Activated CD4-positive, alpha-beta memory T cell treated with anti-CD3 and anti-CD28 coated beads for 36 hours (primary cell): ENCODE measurements at regions not wholly inside any gene's neighbourhood (a gene's known extent, or its start where the extent isn't known, plus 50 kb on each side); places are given as distances from the start of the nearest gene placed in this dataset.

Source experiments
- CTCF ChIA-PET: fragments of 350-600 bp; sonication (Branson Sonifier 250); formaldehyde crosslinking; loops from one replicate; lab custom pipeline; 2021; ENCODE audit warnings: antibody characterized with exemption, inconsistent platforms; lab: Charles Lee
- POLR2A ChIA-PET: fragments of 350-600 bp; sonication (Branson Sonifier 250); formaldehyde crosslinking; loops from one replicate; lab custom pipeline; 2021; ENCODE audit warnings: antibody characterized with exemption; lab: Charles Lee
- DNase-seq: peaks from one replicate; pipeline ENCODE4 v3.0.0-alpha.2; 2020
- H3K27ac Mint-ChIP-seq: one replicate; pipeline ENCODE4 v1.8.0; 2021; ENCODE audit warnings: mixed read lengths
- H3K27me3 Mint-ChIP-seq: one replicate; pipeline ENCODE4 v1.8.0; 2021; ENCODE audit warnings: mixed read lengths
- H3K36me3 Mint-ChIP-seq: one replicate; pipeline ENCODE4 v1.8.0; 2021; ENCODE audit warnings: mixed read lengths
- H3K4me1 Mint-ChIP-seq: one replicate; pipeline ENCODE4 v1.8.0; 2021; ENCODE audit warnings: low read depth, mixed read lengths
- H3K4me3 Mint-ChIP-seq: one replicate; pipeline ENCODE4 v1.8.0; 2021; ENCODE audit warnings: mild to moderate bottlenecking, mixed read lengths
- H3K9me3 Mint-ChIP-seq: one replicate; pipeline ENCODE4 v1.8.0; 2021; ENCODE audit warnings: mixed read lengths
- intact Hi-C: fragments of 100-400 bp; cut with micrococcal nuclease; formaldehyde crosslinking; loops from one replicate; pipeline ENCODE4 v1.15.1; 2023

- Mint-ChIP-seq H3K9me3 (no peaks in the 10 kb centered on the region), H3K36me3 (no peaks in the 10 kb centered on the region), H3K4me1 (peaks cover 24% of the 10 kb centered on the region), H3K27ac (no peak overlapping the region), H3K4me3 (no peak overlapping the region), H3K27me3 (peaks cover 6% of the 10 kb centered on the region)
- ChIA-PET CTCF (interaction anchor here (0.8 to 1.9 kb wide), 4 partner anchors 9 to 267 kb away, joined by 3 to 7 read pairs (median 4); no protein-coding TSS in a partner anchor), POLR2A (no interaction called here)
- peak; percentile 43 for DNase-seq
- intact Hi-C loops = loop anchor here (2.0 kb wide), 2 partner anchors 32 to 84 kb away; partner anchors contain the start of gene VAV3
These were observed 84.3 kb upstream of the VAV3 start for GRCh38 chr1:108049178-108049819.

- no peak overlapping the region for H3K4me3 Mint-ChIP-seq
- ChIA-PET POLR2A (no interaction called here), CTCF (interaction anchor here (0.8 to 1.9 kb wide), 4 partner anchors 9 to 266 kb away, joined by 3 to 7 read pairs (median 4); no protein-coding TSS in a partner anchor)
- peaks cover 24% of the 10 kb centered on the region for H3K4me1 Mint-ChIP-seq
- no peaks in the 10 kb centered on the region for H3K36me3 Mint-ChIP-seq
- no peak for DNase-seq
- no peak overlapping the region for H3K27ac Mint-ChIP-seq
- intact Hi-C loops = loop anchor here (2.0 kb wide), 2 partner anchors 32 to 84 kb away; partner anchors contain the start of gene VAV3
- no peaks in the 10 kb centered on the region for H3K9me3 Mint-ChIP-seq
- peaks cover 6% of the 10 kb centered on the region for H3K27me3 Mint-ChIP-seq
These were observed 83.6 kb upstream of the VAV3 start for GRCh38 chr1:108048301-108049177.

GRCh38 chr1:108047085-108047484 is 82.1 kb upstream of the VAV3 start:
- Mint-ChIP-seq H3K4me3 (no peak overlapping the region), H3K36me3 (no peaks in the 10 kb centered on the region), H3K9me3 (no peaks in the 10 kb centered on the region), H3K27ac (no peak overlapping the region), H3K27me3 (peaks cover 6% of the 10 kb centered on the region), H3K4me1 (peaks cover 27% of the 10 kb centered on the region)
- DNase-seq = no peak
- ChIA-PET CTCF (no interaction called here), POLR2A (no interaction called here)
- intact Hi-C loops = no loop called here

- Mint-ChIP-seq H3K9me3 (no peaks in the 10 kb centered on the region), H3K27ac (no peak overlapping the region), H3K27me3 (peaks cover 6% of the 10 kb centered on the region), H3K4me1 (peaks cover 33% of the 10 kb centered on the region), H3K36me3 (no peaks in the 10 kb centered on the region), H3K4me3 (no peak overlapping the region)
- CTCF ChIA-PET = interaction anchor here (0.8 kb wide), 1 partner anchor 264 kb away, joined by 4 read pairs; no protein-coding TSS in a partner anchor
- intact Hi-C loops = no loop called here
- no peak for DNase-seq
- POLR2A ChIA-PET = no interaction called here
These were observed 81.0 kb upstream of the VAV3 start for GRCh38 chr1:108046026-108046425.

- intact Hi-C loops = no loop called here
- ChIA-PET POLR2A (no interaction called here), CTCF (no interaction called here)
- Mint-ChIP-seq H3K27ac (no peak overlapping the region), H3K4me1 (peaks cover 28% of the 10 kb centered on the region), H3K27me3 (peaks cover 6% of the 10 kb centered on the region), H3K4me3 (no peak overlapping the region), H3K36me3 (no peaks in the 10 kb centered on the region), H3K9me3 (no peaks in the 10 kb centered on the region)
- no peak for DNase-seq
These were observed 80.5 kb upstream of the VAV3 start for GRCh38 chr1:108045460-108045859.

GRCh38 chr1:108044318-108044717 is 79.3 kb upstream of the VAV3 start:
- H3K36me3 Mint-ChIP-seq = no peaks in the 10 kb centered on the region
- CTCF ChIA-PET = no interaction called here
- intact Hi-C loops = loop anchor here (5.0 kb wide), 1 partner anchor 38 kb away; no protein-coding TSS in a partner anchor

GRCh38 chr1:108043707-108044106 is 78.7 kb upstream of the VAV3 start:
- POLR2A ChIA-PET = no interaction called here
- CTCF ChIA-PET = no interaction called here
- peaks cover 6% of the 10 kb centered on the region for H3K27me3 Mint-ChIP-seq
- intact Hi-C loops = loop anchor here (5.0 kb wide), 1 partner anchor 39 kb away; no protein-coding TSS in a partner anchor
- H3K4me1 Mint-ChIP-seq = peaks cover 11% of the 10 kb centered on the region
- H3K27ac Mint-ChIP-seq = no peak overlapping the region
- no peak for DNase-seq
- H3K4me3 Mint-ChIP-seq = no peak overlapping the region
- no peaks in the 10 kb centered on the region for H3K9me3 Mint-ChIP-seq
- H3K36me3 Mint-ChIP-seq = no peaks in the 10 kb centered on the region

More at GRCh38 chr1:108044318-108044717, 79.3 kb upstream of the VAV3 start:
- Mint-ChIP-seq H3K27me3 (peaks cover 6% of the 10 kb centered on the region), H3K4me3 (no peak overlapping the region), H3K9me3 (no peaks in the 10 kb centered on the region), H3K27ac (no peak overlapping the region), H3K4me1 (peaks cover 16% of the 10 kb centered on the region)
- no peak for DNase-seq
- POLR2A ChIA-PET = no interaction called here

- DNase-seq = no peak
- intact Hi-C loops = loop anchor here (5.0 kb wide), 1 partner anchor 40 kb away; no protein-coding TSS in a partner anchor
- no peak overlapping the region for H3K4me3 Mint-ChIP-seq
- peaks cover 11% of the 10 kb centered on the region for H3K4me1 Mint-ChIP-seq
- H3K27me3 Mint-ChIP-seq = peaks cover 6% of the 10 kb centered on the region
- H3K9me3 Mint-ChIP-seq = no peaks in the 10 kb centered on the region
- POLR2A ChIA-PET = interaction anchor here (1.0 kb wide), 1 partner anchor 14 kb away, joined by 3 read pairs; no protein-coding TSS in a partner anchor
- CTCF ChIA-PET = no interaction called here
- no peaks in the 10 kb centered on the region for H3K36me3 Mint-ChIP-seq
- H3K27ac Mint-ChIP-seq = no peak overlapping the region
These were observed 77.6 kb upstream of the VAV3 start for GRCh38 chr1:108042610-108043009.

- Mint-ChIP-seq H3K27ac (no peak overlapping the region), H3K27me3 (no peaks in the 10 kb centered on the region), H3K9me3 (no peaks in the 10 kb centered on the region), H3K4me1 (peaks cover 11% of the 10 kb centered on the region), H3K4me3 (no peak overlapping the region), H3K36me3 (no peaks in the 10 kb centered on the region)
- intact Hi-C loops = loop anchor here (5.0 kb wide), 1 partner anchor 41 kb away; no protein-coding TSS in a partner anchor
- POLR2A ChIA-PET = no interaction called here
- DNase-seq = no peak
- CTCF ChIA-PET = no interaction called here
These were observed 76.6 kb upstream of the VAV3 start for GRCh38 chr1:108041360-108042142.

- CTCF ChIA-PET = no interaction called here
- peaks cover 11% of the 10 kb centered on the region for H3K4me1 Mint-ChIP-seq
- no peak overlapping the region for H3K27ac Mint-ChIP-seq
- no peaks in the 10 kb centered on the region for H3K36me3 Mint-ChIP-seq
- H3K4me3 Mint-ChIP-seq = no peak overlapping the region
- H3K9me3 Mint-ChIP-seq = no peaks in the 10 kb centered on the region
- no peak for DNase-seq
- intact Hi-C loops = no loop called here
- POLR2A ChIA-PET = no interaction called here
- H3K27me3 Mint-ChIP-seq = no peaks in the 10 kb centered on the region
These were observed 73.8 kb upstream of the VAV3 start for GRCh38 chr1:108038653-108039236.

- no peaks in the 10 kb centered on the region for H3K27me3 Mint-ChIP-seq
- H3K4me3 Mint-ChIP-seq = no peak overlapping the region
- peaks cover 7% of the 10 kb centered on the region for H3K4me1 Mint-ChIP-seq
- no peaks in the 10 kb centered on the region for H3K36me3 Mint-ChIP-seq
- no peak for DNase-seq
- H3K27ac Mint-ChIP-seq = no peak overlapping the region
- intact Hi-C loops = no loop called here
- CTCF ChIA-PET = no interaction called here
- no peaks in the 10 kb centered on the region for H3K9me3 Mint-ChIP-seq
- POLR2A ChIA-PET = no interaction called here
These were observed 72.0 kb upstream of the VAV3 start for GRCh38 chr1:108036796-108037562.
